A673 (cell line): ENCODE measurements at regions not wholly inside any gene's neighbourhood (a gene's known extent, or its start where the extent isn't known, plus 50 kb on each side); places are given as distances from the start of the nearest gene placed in this dataset.

Source experiments
- BruUV-seq: library from RNA; stranded (reverse); fragments of 400-500 nt; replicated peaks from 2 replicates; lab custom pipeline; 2021; lab: Mats Ljungman, UMichigan
- CTCF ChIA-PET: fragments of 300-600 bp; sonication (Branson Sonifier 250); formaldehyde crosslinking; loops from one replicate; lab custom pipeline; 2022; ENCODE audit warnings: antibody characterized with exemption; lab: Charles Lee
- POLR2A ChIA-PET: fragments of 300-600 bp; sonication (Branson Sonifier 250); formaldehyde crosslinking; loops from one replicate; lab custom pipeline; 2022; ENCODE audit warnings: antibody characterized with exemption; ENCODE audit not compliant: low non-redundant PET; lab: Charles Lee
- DNase-seq: peaks from one replicate; pipeline ENCODE4 v3.0.0-alpha.2; 2015; ENCODE audit warnings: low spot score
- H3K27ac ChIP-seq: fragments of 200-600 bp; sonication (generic); 2 replicates; pipeline ENCODE4 v1.5.1; 2016; ENCODE audit warnings: mixed run types, low read depth, mild to moderate bottlenecking, mixed read lengths, antibody characterized with exemption, low read length; ENCODE audit not compliant: poor library complexity, severe bottlenecking
- H3K27me3 ChIP-seq: fragments of 200-600 bp; sonication (generic); replicated peaks from 2 replicates; pipeline ENCODE4 v1.6.1; 2017; ENCODE audit warnings: mixed run types, low read depth, mild to moderate bottlenecking, mixed read lengths, antibody characterized with exemption, low read length; ENCODE audit not compliant: insufficient read depth, poor library complexity
- H3K36me3 ChIP-seq: fragments of 200-600 bp; sonication (generic); 2 replicates; pipeline ENCODE4 v1.6.1; 2016; ENCODE audit warnings: mixed run types, mild to moderate bottlenecking, mixed read lengths, antibody characterized with exemption, low read length; ENCODE audit not compliant: insufficient read depth, poor library complexity, severe bottlenecking
- H3K4me1 ChIP-seq: fragments of 200-600 bp; sonication (generic); 2 replicates; pipeline ENCODE4 v1.6.1; 2017; ENCODE audit warnings: mixed run types, mild to moderate bottlenecking, mixed read lengths, antibody characterized with exemption, low read length; ENCODE audit not compliant: insufficient read depth, poor library complexity, severe bottlenecking
- H3K4me3 ChIP-seq: fragments of 200-600 bp; sonication (generic); 2 replicates; pipeline ENCODE4 v1.5.1; 2016; ENCODE audit warnings: low read depth, mixed run types, mild to moderate bottlenecking, mixed read lengths, low read length; ENCODE audit not compliant: poor library complexity, severe bottlenecking
- H3K9me3 ChIP-seq: fragments of 200-600 bp; sonication (generic); 2 replicates; pipeline ENCODE4 v1.6.1; 2016; ENCODE audit warnings: mixed run types, low read depth, mild to moderate bottlenecking, mixed read lengths, antibody characterized with exemption, low read length; ENCODE audit not compliant: poor library complexity, severe bottlenecking
- CTCF ChIP-seq: fragments of 300-800, 200-600 bp; sonication (generic); conservative IDR thresholded peaks from 2 replicates; pipeline ENCODE4 v1.5.1; 2017; ENCODE audit warnings: low read depth, mild to moderate bottlenecking, antibody characterized with exemption, low read length, moderate library complexity, mixed read lengths
- EZH2 ChIP-seq: fragments of 200-600 bp; sonication (generic); IDR thresholded peaks from 2 replicates; pipeline ENCODE4 v1.6.1; 2017; ENCODE audit warnings: borderline replicate concordance, low read depth, mild to moderate bottlenecking, mixed read lengths, antibody characterized with exemption, low read length; ENCODE audit not compliant: poor library complexity, severe bottlenecking
- intact Hi-C: fragments of 100-400 bp; cut with micrococcal nuclease; formaldehyde crosslinking; loops from one replicate; pipeline ENCODE4 v1.10.0; 2022; ENCODE audit not compliant: unreplicated experiment

GRCh38 chr12:18207266-18207665 is 54.1 kb upstream of the PIK3C2G start:
- Histone ChIP-seq H3K4me1 (no peaks in the 10 kb centered on the region), H3K27ac (no peak overlapping the region), H3K4me3 (no peak overlapping the region), H3K27me3 (no peaks in the 10 kb centered on the region), H3K36me3 (no peaks in the 10 kb centered on the region), H3K9me3 (no peaks in the 10 kb centered on the region)
- BruUV-seq, result no TSS peak
- ChIA-PET CTCF (no interaction called here), POLR2A (no interaction called here)
- DNase-seq, result no peak
- intact Hi-C loops, result no loop called here
- TF ChIP-seq CTCF, result no peak
- TF ChIP-seq EZH2, result no peak

GRCh38 chr12:18206198-18206597 is 55.1 kb upstream of the PIK3C2G start:
- ChIA-PET CTCF (no interaction called here), POLR2A (no interaction called here)
- no peak for DNase-seq
- Histone ChIP-seq H3K27ac (no peak overlapping the region), H3K9me3 (no peaks in the 10 kb centered on the region), H3K36me3 (no peaks in the 10 kb centered on the region), H3K4me1 (no peaks in the 10 kb centered on the region), H3K27me3 (no peaks in the 10 kb centered on the region), H3K4me3 (no peak overlapping the region)
- BruUV-seq, result no TSS peak
- no peak for TF ChIP-seq EZH2
- no peak for TF ChIP-seq CTCF
- intact Hi-C loops, result no loop called here

- H3K36me3 ChIP-seq, result no peaks in the 10 kb centered on the region
- DNase-seq, result no peak
- BruUV-seq, result no TSS peak
- ChIA-PET POLR2A (no interaction called here), CTCF (no interaction called here)
- no peak overlapping the region for H3K27ac ChIP-seq
- no peak for TF ChIP-seq EZH2
- TF ChIP-seq CTCF, result no peak
- no peaks in the 10 kb centered on the region for H3K27me3 ChIP-seq
- no peaks in the 10 kb centered on the region for H3K9me3 ChIP-seq
- intact Hi-C loops, result no loop called here
- H3K4me1 ChIP-seq, result no peaks in the 10 kb centered on the region
- H3K4me3 ChIP-seq, result no peak overlapping the region
Observed at GRCh38 chr12:18204053-18204452, 57.3 kb upstream of the PIK3C2G start.
